Activated naive CD8-positive, alpha-beta T cell treated with anti-CD3 and anti-CD28 coated beads, Interleukin-2, amount 50 U/mL, for 24 hours (primary cell): ENCODE measurements at regions not wholly inside any gene's neighbourhood (a gene's known extent, or its start where the extent isn't known, plus 50 kb on each side); places are given as distances from the start of the nearest gene placed in this dataset.
"Not testable (repeated sequence)": the region's sequence is repeated elsewhere in the genome, so short reads cannot be mapped to it uniquely, and the experiment has no call there.

Experiments
- ATAC-seq: fragments of 150-1000 bp; cut with Tn5 transposase; one replicate; pipeline ENCODE4 v1.10.0; 2021
- DNase-seq: peaks from one replicate; pipeline ENCODE4 v3.0.0; 2021
- H3K27ac Mint-ChIP-seq: one replicate; pipeline ENCODE4 v1.8.0; 2021; ENCODE audit warnings: mild to moderate bottlenecking, mixed read lengths
- H3K27me3 Mint-ChIP-seq: one replicate; pipeline ENCODE4 v1.8.0; 2021; ENCODE audit warnings: mixed read lengths
- H3K36me3 Mint-ChIP-seq: one replicate; pipeline ENCODE4 v1.8.0; 2021; ENCODE audit warnings: low read depth, mixed read lengths
- H3K4me1 Mint-ChIP-seq: one replicate; pipeline ENCODE4 v1.8.0; 2021; ENCODE audit warnings: mixed read lengths
- H3K4me3 Mint-ChIP-seq: one replicate; pipeline ENCODE4 v1.8.0; 2021; ENCODE audit warnings: mild to moderate bottlenecking, moderate library complexity, mixed read lengths
- H3K9me3 Mint-ChIP-seq: one replicate; pipeline ENCODE4 v1.8.0; 2021; ENCODE audit warnings: mixed read lengths

- no peaks in the 10 kb centered on the region for H3K27me3 Mint-ChIP-seq
- H3K36me3 Mint-ChIP-seq = no peaks in the 10 kb centered on the region
- H3K4me1 Mint-ChIP-seq = no peaks in the 10 kb centered on the region
- no peak for ATAC-seq
- peaks cover 15% of the 10 kb centered on the region for H3K9me3 Mint-ChIP-seq
- no peak for DNase-seq
- H3K4me3 Mint-ChIP-seq = no peak overlapping the region
- H3K27ac Mint-ChIP-seq = no peak overlapping the region
Measured at GRCh38 chr13:67951431-67951830, 721.3 kb upstream of the PCDH9 start.

GRCh38 chr13:67950603-67951002 lies 720.5 kb upstream of the PCDH9 start:
- Mint-ChIP-seq H3K4me3 (no peak overlapping the region), H3K36me3 (no peaks in the 10 kb centered on the region), H3K4me1 (no peaks in the 10 kb centered on the region), H3K27ac (no peak overlapping the region), H3K9me3 (peaks cover 12% of the 10 kb centered on the region), H3K27me3 (no peaks in the 10 kb centered on the region)
- no peak for DNase-seq
- ATAC-seq = no peak

GRCh38 chr13:67946131-67946530 lies 716.0 kb upstream of the PCDH9 start:
- H3K27ac Mint-ChIP-seq = no peak overlapping the region
- H3K4me3 Mint-ChIP-seq = no peak overlapping the region

GRCh38 chr13:67943116-67943515 lies 713.0 kb upstream of the PCDH9 start:
- Mint-ChIP-seq H3K4me3 (no peak overlapping the region), H3K4me1 (no peaks in the 10 kb centered on the region), H3K27me3 (no peaks in the 10 kb centered on the region), H3K9me3 (peaks cover 21% of the 10 kb centered on the region), H3K36me3 (no peaks in the 10 kb centered on the region), H3K27ac (no peak overlapping the region)
- DNase-seq (no peak), ATAC-seq (no peak)

More at GRCh38 chr13:67946131-67946530, 716.0 kb upstream of the PCDH9 start:
- no peak for DNase-seq
- Mint-ChIP-seq H3K9me3 (peaks cover 20% of the 10 kb centered on the region), H3K4me1 (no peaks in the 10 kb centered on the region), H3K27me3 (no peaks in the 10 kb centered on the region), H3K36me3 (no peaks in the 10 kb centered on the region)
- ATAC-seq = no peak

GRCh38 chr13:67935626-67936025 lies 705.5 kb upstream of the PCDH9 start:
- Mint-ChIP-seq H3K27me3 (no peaks in the 10 kb centered on the region), H3K27ac (no peak overlapping the region), H3K4me1 (no peaks in the 10 kb centered on the region), H3K36me3 (no peaks in the 10 kb centered on the region), H3K4me3 (no peak overlapping the region), H3K9me3 (peaks cover 11% of the 10 kb centered on the region)
- DNase-seq (no peak), ATAC-seq (no peak)

- Mint-ChIP-seq H3K9me3 (peaks cover 11% of the 10 kb centered on the region), H3K4me3 (no peak overlapping the region), H3K4me1 (no peaks in the 10 kb centered on the region), H3K27ac (no peak overlapping the region), H3K36me3 (no peaks in the 10 kb centered on the region), H3K27me3 (no peaks in the 10 kb centered on the region)
- ATAC-seq (no peak), DNase-seq (no peak)
Measured at GRCh38 chr13:67934617-67935330, 704.6 kb upstream of the PCDH9 start.

GRCh38 chr13:67932991-67933390 lies 702.9 kb upstream of the PCDH9 start:
- H3K4me1 Mint-ChIP-seq = no peaks in the 10 kb centered on the region
- H3K27me3 Mint-ChIP-seq = no peaks in the 10 kb centered on the region
- peaks cover 3% of the 10 kb centered on the region for H3K9me3 Mint-ChIP-seq
- ATAC-seq = no peak
- H3K27ac Mint-ChIP-seq = no peak overlapping the region
- H3K36me3 Mint-ChIP-seq = no peaks in the 10 kb centered on the region
- no peak for DNase-seq
- no peak overlapping the region for H3K4me3 Mint-ChIP-seq

GRCh38 chr13:67917291-67917987 lies 687.3 kb upstream of the PCDH9 start:
- ATAC-seq (no peak), DNase-seq (no peak)
- no peak overlapping the region for H3K27ac Mint-ChIP-seq
- H3K4me3 Mint-ChIP-seq = no peak overlapping the region
- no peaks in the 10 kb centered on the region for H3K27me3 Mint-ChIP-seq
- no peaks in the 10 kb centered on the region for H3K36me3 Mint-ChIP-seq
- H3K4me1 Mint-ChIP-seq = no peaks in the 10 kb centered on the region
- peaks cover 8% of the 10 kb centered on the region for H3K9me3 Mint-ChIP-seq

GRCh38 chr13:67916650-67917049 lies 686.5 kb upstream of the PCDH9 start:
- no peaks in the 10 kb centered on the region for H3K4me1 Mint-ChIP-seq

GRCh38 chr13:67914535-67914934 lies 684.4 kb upstream of the PCDH9 start:
- no peak for ATAC-seq
- Mint-ChIP-seq H3K27me3 (no peaks in the 10 kb centered on the region), H3K4me1 (no peaks in the 10 kb centered on the region), H3K4me3 (no peak overlapping the region), H3K9me3 (peaks cover 8% of the 10 kb centered on the region), H3K27ac (no peak overlapping the region), H3K36me3 (no peaks in the 10 kb centered on the region)
- DNase-seq = no peak

More at GRCh38 chr13:67916650-67917049, 686.5 kb upstream of the PCDH9 start:
- ATAC-seq (no peak), DNase-seq (no peak)
- Mint-ChIP-seq H3K27me3 (no peaks in the 10 kb centered on the region), H3K9me3 (peaks cover 8% of the 10 kb centered on the region), H3K27ac (no peak overlapping the region), H3K36me3 (no peaks in the 10 kb centered on the region), H3K4me3 (no peak overlapping the region)

GRCh38 chr13:67902960-67903359 lies 672.8 kb upstream of the PCDH9 start:
- H3K36me3 Mint-ChIP-seq, ATAC-seq, H3K27ac Mint-ChIP-seq, H3K4me3 Mint-ChIP-seq, DNase-seq, H3K27me3 Mint-ChIP-seq, H3K4me1 Mint-ChIP-seq: not testable (repeated sequence)
- H3K9me3 Mint-ChIP-seq = peaks cover 21% of the 10 kb centered on the region

GRCh38 chr13:67880916-67881315 lies 650.8 kb upstream of the PCDH9 start:
- H3K36me3 Mint-ChIP-seq = no peaks in the 10 kb centered on the region
- H3K27me3 Mint-ChIP-seq = no peaks in the 10 kb centered on the region
- H3K27ac Mint-ChIP-seq = no peak overlapping the region
- ATAC-seq = no peak
- H3K4me1 Mint-ChIP-seq = no peaks in the 10 kb centered on the region
- H3K9me3 Mint-ChIP-seq = peaks cover 5% of the 10 kb centered on the region
- H3K4me3 Mint-ChIP-seq = no peak overlapping the region
- DNase-seq = no peak

- H3K27me3 Mint-ChIP-seq = no peaks in the 10 kb centered on the region
- H3K4me1 Mint-ChIP-seq = no peaks in the 10 kb centered on the region
- DNase-seq = no peak
- H3K4me3 Mint-ChIP-seq = no peak overlapping the region
- peaks cover 6% of the 10 kb centered on the region for H3K9me3 Mint-ChIP-seq
- H3K36me3 Mint-ChIP-seq = no peaks in the 10 kb centered on the region
- no peak overlapping the region for H3K27ac Mint-ChIP-seq
- no peak for ATAC-seq
Measured at GRCh38 chr13:67878376-67878775, 648.2 kb upstream of the PCDH9 start.

GRCh38 chr13:67877031-67877430 lies 646.9 kb upstream of the PCDH9 start:
- Mint-ChIP-seq H3K4me3 (no peak overlapping the region), H3K4me1 (no peaks in the 10 kb centered on the region), H3K36me3 (no peaks in the 10 kb centered on the region), H3K27me3 (no peaks in the 10 kb centered on the region), H3K27ac (no peak overlapping the region), H3K9me3 (peaks cover 11% of the 10 kb centered on the region)
- ATAC-seq = no peak
- DNase-seq = no peak

GRCh38 chr13:67867206-67867605 lies 637.1 kb upstream of the PCDH9 start:
- Mint-ChIP-seq H3K27me3 (no peaks in the 10 kb centered on the region), H3K27ac (no peak overlapping the region), H3K36me3 (no peaks in the 10 kb centered on the region), H3K4me3 (no peak overlapping the region), H3K4me1 (no peaks in the 10 kb centered on the region), H3K9me3 (peaks cover 17% of the 10 kb centered on the region)
- DNase-seq = no peak
- ATAC-seq = no peak
